Stimulated activated CD4-positive, alpha-beta T cell treated with anti-CD3 and anti-CD28 coated beads, Interleukin-4, amount 100 ng/mL, for 1 hour (primary cell): ENCODE measurements at regions not wholly inside any gene's neighbourhood (a gene's known extent, or its start where the extent isn't known, plus 50 kb on each side); places are given as distances from the start of the nearest gene placed in this dataset.
A peak's percentile ranks its signal among the peaks of the same experiment; 100 is the strongest.
"Not testable (repeated sequence)": the region's sequence is repeated elsewhere in the genome, so short reads cannot be mapped to it uniquely, and the experiment has no call there.

Experiments
- DNase-seq: peaks from one replicate; pipeline ENCODE4 v3.0.0-alpha.2; 2020

- DNase-seq: not testable (repeated sequence)
Observed at GRCh38 chr15:92806171-92806570, 94.0 kb upstream of the CHD2 start.

- no peak for DNase-seq
Observed at GRCh38 chr15:92806763-92807162, 93.4 kb upstream of the CHD2 start.

DNA sequence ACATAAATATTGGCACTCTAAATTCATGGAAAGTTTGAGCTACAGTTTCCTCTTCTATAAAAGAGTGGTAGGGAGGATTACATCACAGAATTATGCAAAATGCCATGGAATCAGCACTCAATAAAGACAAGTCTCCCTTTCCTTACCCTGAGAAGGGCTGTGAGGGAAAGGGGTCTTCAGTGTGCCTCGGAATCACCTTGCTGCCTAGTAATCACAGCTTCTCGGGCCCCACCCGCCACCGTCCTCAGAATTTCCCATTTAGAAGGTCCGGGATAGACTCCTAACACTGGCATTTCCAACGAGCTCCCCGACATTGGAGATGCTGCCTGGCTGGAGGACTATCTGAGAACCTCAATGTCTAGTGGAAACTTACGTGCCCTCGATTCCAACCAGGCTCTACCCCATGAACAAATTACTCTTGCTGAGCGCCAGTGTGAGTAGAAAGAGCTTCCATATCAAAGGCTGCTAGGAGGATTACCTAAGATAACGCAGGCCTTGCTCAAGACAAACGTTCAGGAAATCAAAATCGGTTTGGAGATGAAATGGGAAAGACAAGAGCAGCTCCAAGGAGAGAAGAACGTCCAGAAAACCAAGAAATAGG, 92.1 kb upstream of the CHD2 start:
- DNase-seq: no peak

- DNase-seq: no peak
Observed at GRCh38 chr15:92808598-92809063, 91.5 kb upstream of the CHD2 start.

GRCh38 chr15:92809064-92809879, 90.9 kb upstream of the CHD2 start:
- peak; percentile 99 for DNase-seq

DNA sequence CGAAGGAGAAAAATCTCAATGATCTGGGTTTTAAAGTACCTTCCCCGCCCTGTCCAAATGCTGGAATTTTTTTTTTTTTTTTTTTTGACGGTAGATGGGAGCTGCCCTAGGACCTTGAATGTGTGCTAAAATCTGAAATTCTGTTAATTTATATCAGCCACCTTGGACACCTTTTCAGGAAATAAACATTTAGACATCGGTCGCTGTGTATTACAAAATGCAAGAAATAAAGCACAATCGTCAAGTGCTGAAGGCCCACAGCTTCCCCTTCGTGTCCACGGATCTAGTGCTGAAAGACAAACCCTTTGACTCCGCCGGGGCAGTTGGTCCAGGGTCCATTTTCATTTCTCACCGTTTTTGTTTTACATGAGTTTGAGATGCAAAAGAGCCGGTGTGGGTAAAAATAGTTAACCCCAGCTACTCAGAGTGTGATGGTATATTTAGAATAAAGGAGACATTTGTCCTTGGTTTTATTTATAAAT, 90.2 kb upstream of the CHD2 start:
- peak; percentile 27 for DNase-seq

DNA sequence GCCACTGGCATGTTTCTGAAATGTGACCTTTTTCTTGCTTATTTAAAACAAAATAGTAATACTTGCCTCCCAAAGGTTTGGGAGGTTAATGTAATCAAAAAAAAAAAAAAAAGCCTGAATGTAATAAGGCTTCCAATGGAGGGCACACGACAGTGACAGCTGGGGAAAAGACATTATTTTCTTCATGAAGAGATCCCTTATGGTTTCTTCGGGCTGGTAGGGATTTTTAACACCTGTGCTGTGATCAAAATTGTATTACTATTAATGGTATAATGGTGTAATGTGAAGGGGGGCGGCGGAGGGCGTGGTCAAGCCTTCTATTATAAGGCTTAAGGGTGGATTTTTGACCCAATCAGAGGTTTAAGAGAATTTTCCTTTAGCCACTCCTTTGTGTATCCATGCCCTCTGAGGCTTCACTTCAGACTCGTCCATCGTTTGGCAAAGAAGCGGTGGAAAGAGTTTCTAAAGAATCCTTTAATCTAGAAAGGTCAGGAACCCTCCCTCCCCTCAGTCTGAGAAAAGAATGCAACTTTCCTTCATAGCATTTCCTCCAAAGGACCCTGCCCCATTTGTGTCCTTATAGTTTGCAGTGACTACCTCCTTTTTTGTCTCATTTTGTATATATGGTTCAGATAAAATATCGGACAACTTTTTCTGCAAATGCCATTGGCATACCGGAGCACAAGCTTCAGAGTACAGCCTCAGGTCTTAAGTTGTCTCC, 89.5 kb upstream of the CHD2 start:
- DNase-seq: peak; percentile 43

- DNase-seq: no peak
Observed at GRCh38 chr15:92811148-92811913, 88.8 kb upstream of the CHD2 start.

- no peak for DNase-seq
Observed at GRCh38 chr15:92812271-92812670, 87.9 kb upstream of the CHD2 start.

- DNase-seq: no peak
Observed at GRCh38 chr15:92813485-92813884, 86.6 kb upstream of the CHD2 start.

DNA sequence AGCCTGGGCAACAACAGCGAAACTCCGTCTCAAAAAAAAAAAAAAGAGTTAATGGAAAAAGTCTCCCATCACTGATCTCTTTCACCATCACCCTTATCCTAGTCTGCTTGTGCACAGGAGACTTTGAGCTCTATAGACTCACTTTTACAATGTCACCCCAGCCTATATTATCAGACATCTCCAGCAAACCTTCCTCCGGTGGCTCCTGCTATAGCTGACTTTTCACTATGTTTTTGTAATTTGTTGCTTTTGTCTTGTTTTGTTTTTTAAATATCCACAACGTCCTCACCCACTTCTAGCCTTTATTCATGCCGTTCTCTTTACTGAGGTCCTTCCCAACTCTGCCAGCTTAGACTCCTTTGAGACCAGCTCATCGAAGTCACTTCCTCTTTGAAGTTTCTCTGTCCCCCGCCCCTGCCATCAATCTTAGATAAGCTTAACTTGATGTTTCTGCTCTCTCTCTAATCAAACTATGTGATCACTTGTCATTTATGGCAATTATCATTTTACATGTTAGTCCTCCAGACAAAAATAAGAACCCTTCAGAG, 82.7 kb upstream of the CHD2 start:
- DNase-seq: no peak

DNA sequence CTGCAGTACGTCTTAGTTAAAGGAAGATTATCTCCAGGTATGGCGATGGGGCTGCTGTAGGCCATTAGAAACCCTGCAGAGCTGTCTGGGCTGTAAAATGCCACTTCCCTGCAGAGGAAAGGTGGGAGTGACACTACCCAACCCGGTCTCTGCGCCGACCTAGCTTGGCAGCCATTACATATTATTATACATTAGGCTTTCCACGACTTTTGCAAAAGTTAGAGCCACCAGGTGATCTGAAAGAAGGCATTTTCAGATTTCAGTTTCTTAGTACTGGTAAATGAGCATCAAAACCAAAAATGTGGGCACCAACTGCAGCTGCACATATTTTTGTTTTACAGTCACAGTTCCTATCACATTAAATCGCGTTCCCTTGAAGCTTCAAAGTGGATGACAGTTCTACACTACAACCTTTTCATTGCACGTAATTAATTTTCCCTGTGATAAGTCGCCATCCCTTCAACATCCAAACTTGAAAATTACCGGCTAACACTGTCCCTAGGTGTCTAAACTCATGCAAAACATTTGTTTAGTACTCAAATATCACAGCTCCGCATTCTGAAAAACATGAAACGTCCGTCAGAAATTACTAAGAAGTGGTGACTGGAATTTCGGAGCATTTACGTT, 81.4 kb upstream of the CHD2 start:
- DNase-seq: no peak

DNA sequence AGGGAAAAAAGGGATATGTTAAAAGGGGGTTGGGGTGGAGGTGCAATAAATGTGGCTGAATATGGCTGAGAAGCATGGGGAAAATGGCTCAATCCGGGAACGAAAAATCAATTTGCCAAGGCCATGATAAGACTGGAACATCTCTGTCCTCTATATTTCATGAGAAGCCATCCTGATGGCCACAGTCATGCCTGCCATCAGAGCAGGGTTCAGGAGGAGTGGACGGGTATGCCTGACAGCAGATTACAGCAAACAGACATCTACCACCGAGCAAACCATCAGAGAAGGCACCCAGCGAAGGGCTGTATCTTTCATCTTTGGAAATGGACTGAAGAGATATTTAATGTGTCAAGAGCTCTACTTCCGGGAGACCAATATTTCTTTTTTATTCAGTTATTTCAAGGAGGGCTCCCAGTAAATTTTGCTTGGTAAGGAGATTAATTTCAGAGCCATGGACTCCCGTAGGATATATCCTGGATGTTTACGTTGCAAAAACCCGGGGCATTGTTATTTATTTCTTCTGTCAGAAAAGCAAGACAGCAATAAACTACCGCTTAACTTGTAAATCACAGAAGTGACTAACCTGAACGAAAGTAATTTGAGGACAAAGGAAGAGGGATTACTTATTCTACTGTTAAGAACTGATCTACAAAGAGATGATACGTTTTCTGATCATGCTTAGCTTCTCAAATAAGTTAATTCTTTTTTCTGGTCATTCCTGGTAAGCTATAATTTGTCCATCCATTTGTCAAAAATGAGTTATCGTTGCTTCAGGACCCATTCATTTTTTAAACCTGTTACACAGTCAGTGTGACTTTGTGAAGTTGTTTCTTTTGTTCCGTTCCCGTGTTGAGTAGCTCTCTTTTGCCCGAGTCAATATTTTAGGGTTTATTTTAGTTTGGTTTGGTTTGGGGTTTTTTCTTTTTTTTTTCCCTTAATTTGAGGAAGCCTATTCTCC, 80.6 kb upstream of the CHD2 start:
- DNase-seq: no peak

DNA sequence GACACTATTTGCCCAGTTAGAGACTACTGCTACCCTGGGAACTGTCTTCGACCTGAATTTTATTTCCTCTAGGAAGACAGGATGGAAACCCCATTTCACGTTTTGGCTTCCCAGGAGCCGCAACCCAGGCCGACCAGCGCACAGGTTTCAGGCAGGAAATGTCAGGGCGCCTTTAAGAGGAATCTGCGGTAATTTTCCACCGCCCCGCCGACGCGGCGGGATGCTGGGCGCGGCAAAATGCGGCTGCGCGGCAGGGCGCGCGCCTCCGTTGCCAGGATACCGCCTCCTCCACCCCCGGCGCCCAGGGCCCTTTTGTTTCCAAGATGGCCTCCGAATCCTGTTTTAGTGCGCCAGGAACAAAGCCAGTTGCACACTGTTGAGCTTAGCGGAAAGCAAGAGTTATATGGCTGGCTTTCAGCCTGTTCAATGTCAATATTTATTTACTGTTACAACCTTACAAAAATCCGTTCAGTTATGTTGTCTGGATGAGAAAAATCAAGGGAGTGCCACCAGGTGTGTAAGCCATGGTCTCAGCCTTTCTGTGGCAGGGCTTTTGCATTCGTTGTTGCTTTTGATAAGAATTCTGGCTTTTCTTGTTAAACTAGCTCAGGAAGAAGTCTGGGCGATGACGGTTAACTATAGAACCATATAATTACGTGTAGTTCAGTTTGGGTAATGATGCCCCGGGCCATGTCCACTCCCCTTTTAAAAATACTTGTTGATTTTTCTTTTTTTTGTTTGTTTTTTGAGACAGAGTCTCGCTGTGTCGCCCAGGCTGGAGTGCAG, 79.7 kb upstream of the CHD2 start:
- peak; percentile 86 for DNase-seq

GRCh38 chr15:92821491-92822116, 78.5 kb upstream of the CHD2 start:
- DNase-seq: no peak

DNA sequence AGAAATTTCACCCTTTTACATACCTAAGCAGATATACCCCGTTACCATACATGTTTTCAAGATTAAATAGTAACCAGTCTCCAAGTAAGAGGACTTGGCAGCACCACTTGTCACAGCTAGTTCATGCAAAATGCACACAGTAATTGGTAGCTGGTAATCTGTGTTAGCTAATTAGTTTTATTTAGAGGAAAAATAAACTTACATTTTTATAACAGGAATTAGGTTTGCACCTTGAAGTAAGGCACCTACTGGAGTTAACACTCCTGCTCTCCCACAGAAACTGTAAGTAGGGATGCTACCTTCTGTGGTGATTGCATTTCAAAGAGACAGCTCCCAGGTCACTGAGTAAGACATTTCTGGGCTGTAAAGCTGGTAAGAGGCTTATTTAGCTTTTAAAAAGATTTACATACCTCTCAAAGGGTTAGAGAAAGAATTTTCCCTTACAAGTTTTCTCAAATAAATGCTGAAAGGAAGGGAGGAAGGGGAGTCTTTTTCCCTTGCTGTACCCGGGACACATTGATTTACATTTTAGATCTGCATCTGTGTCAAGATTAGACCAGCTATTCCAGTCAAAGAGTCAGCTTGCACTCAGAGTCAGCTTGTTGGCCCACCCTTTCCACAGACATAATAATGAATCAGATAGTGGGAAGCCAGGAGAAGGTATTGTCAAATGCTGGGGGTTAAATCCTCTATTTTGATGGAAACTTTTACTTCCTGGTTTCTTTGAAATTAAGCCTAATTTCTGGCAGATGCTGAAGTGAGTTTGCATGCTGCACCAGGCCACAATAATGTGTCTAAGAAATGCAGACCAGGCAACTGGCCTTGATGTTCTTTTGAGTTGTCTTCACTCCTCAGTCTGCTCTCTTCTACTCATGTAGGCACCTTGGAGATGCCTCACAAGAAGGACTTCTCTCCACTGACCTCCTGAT, 77.6 kb upstream of the CHD2 start:
- no peak for DNase-seq

DNA sequence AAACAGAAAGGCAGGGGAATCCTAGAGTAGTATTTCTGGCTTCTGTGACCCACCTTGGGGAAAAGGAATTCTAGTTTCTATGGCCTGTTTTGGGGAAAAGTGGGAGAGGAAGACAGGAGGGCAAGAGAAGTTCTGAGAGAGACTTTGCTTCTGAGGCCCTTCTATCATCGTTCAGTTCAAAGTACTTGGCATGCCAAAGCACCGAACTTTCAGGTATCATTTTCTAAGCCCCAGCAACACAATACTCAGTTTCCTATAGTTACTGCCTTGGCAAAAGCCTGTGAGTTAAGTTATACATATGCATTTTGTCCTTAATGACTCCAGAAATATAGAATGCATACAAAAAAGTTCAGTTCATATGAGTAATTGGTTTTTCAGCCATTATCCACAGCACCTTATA, 74.1 kb upstream of the CHD2 start:
- no peak for DNase-seq

DNA sequence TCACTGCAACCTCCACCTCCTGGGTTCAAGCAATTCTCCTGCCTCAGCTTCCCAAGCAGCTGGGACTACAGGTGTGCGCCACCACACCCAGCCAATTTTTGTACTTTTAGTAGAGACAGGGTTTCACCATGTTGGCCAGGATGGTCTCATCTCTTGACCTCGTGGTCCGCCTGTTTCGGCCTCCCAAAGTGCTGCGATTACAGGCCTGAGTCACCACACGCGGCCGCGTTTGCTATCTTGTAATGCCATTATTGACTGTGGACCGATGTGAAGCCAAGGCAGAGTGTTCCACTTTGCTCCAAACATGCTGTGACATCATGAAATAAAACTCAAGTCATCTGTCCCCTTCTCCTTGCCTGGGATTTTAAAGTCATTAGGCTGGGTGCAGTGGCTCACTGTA, 72.1 kb upstream of the CHD2 start:
- not testable (repeated sequence) for DNase-seq
